Embryonic facial prominence (tissue), 1 donor: ENCODE measurements at regions not wholly inside any gene's neighbourhood (a gene's known extent, or its start where the extent isn't known, plus 50 kb on each side); places are given as distances from the start of the nearest gene placed in this dataset.
A peak's percentile ranks its signal among the peaks of the same experiment; 100 is the strongest.

Source experiments
- DNase-seq: peaks from one replicate; pipeline ENCODE4 v3.0.0-alpha.2; 2016; ENCODE audit errors: extremely low spot score

- DNase-seq = no peak
Observed at GRCh38 chr16:51592535-51593300, 441.6 kb upstream of the SALL1 start.

- no peak for DNase-seq
Observed at GRCh38 chr16:51592001-51592501, 441.0 kb upstream of the SALL1 start.

- no peak for DNase-seq
Observed at GRCh38 chr16:51591480-51591879, 440.4 kb upstream of the SALL1 start.

- no peak for DNase-seq
Observed at GRCh38 chr16:51579652-51580360, 428.7 kb upstream of the SALL1 start.

GRCh38 chr16:51577621-51578303, 426.7 kb upstream of the SALL1 start:
- no peak for DNase-seq

- no peak for DNase-seq
Observed at GRCh38 chr16:51576498-51577195, 425.6 kb upstream of the SALL1 start.

- no peak for DNase-seq
Observed at GRCh38 chr16:51573191-51573590, 422.1 kb upstream of the SALL1 start.

- DNase-seq = no peak
Observed at GRCh38 chr16:51569203-51569931, 418.3 kb upstream of the SALL1 start.

GRCh38 chr16:51567911-51568310, 416.8 kb upstream of the SALL1 start:
- no peak for DNase-seq

- no peak for DNase-seq
Observed at GRCh38 chr16:51565184-51565583, 414.1 kb upstream of the SALL1 start.

- no peak for DNase-seq
Observed at GRCh38 chr16:51562891-51563290, 411.8 kb upstream of the SALL1 start.

- DNase-seq = no peak
Observed at GRCh38 chr16:51559901-51560300, 408.8 kb upstream of the SALL1 start.

GRCh38 chr16:51557670-51558069, 406.6 kb upstream of the SALL1 start:
- no peak for DNase-seq

GRCh38 chr16:51556694-51557340, 405.7 kb upstream of the SALL1 start:
- DNase-seq = peak; percentile 19

- no peak for DNase-seq
Observed at GRCh38 chr16:51553910-51554309, 402.8 kb upstream of the SALL1 start.

GRCh38 chr16:51553314-51553713, 402.2 kb upstream of the SALL1 start:
- DNase-seq = no peak

GRCh38 chr16:51550800-51551347, 399.8 kb upstream of the SALL1 start:
- DNase-seq = no peak

GRCh38 chr16:51549836-51550235, 398.8 kb upstream of the SALL1 start:
- DNase-seq = no peak

- DNase-seq = no peak
Observed at GRCh38 chr16:51545951-51546350, 394.9 kb upstream of the SALL1 start.

GRCh38 chr16:51544851-51545467, 393.9 kb upstream of the SALL1 start:
- no peak for DNase-seq
